ENCODE measurements at regions not wholly inside any gene's neighbourhood (a gene's known extent, or its start where the extent isn't known, plus 50 kb on each side); places are given as distances from the start of the nearest gene placed in this dataset.

GRCh38 chr15:38090223-38090622 is 155.8 kb downstream of the TMCO5A start:
- Histone ChIP-seq H4K20me1 (ENCODE audit: insufficient read depth, poor library complexity, severe bottlenecking) (no peaks in the 10 kb centered on the region), H3K36me3 (replicated peaks; ENCODE audit: insufficient read depth, low read depth) (no peaks in the 10 kb centered on the region), H3K9me2 (replicated peaks; ENCODE audit: insufficient read depth) (no peaks in the 10 kb centered on the region), H3K27ac (no peak overlapping the region), H2AFZ (no peak overlapping the region), H3K79me2 (no peaks in the 10 kb centered on the region), H3K4me2 (no peak overlapping the region), H3K4me3 (no peak overlapping the region), H3K9me3 (ENCODE audit: low read depth) (no peaks in the 10 kb centered on the region), H3K4me1 (ENCODE audit: insufficient read depth) (no peaks in the 10 kb centered on the region), H3K27me3 (no peaks in the 10 kb centered on the region)
- no peak for DNase-seq (ENCODE audit: low spot score)
- TF ChIP-seq EZH2 (IDR thresholded peaks at IDR 0.05; ENCODE audit: borderline replicate concordance) (no peak), CTCF (IDR thresholded peaks at IDR 0.05; ENCODE audit: poor library complexity) (no peak), EZH2phosphoT487 (IDR thresholded peaks at IDR 0.05; ENCODE audit: low read depth, severe bottlenecking, unreplicated experiment) (no peak)
- WGBS (ENCODE audit: low lambda C conversion rate, missing lambda C conversion rate) = 93% methylated on average over 4 of the region's 4 CpGs

GRCh38 chr15:38090678-38091077 is 156.2 kb downstream of the TMCO5A start:
- Histone ChIP-seq H3K27ac (no peak overlapping the region), H3K4me2 (no peak overlapping the region), H3K36me3 (replicated peaks; ENCODE audit: insufficient read depth, low read depth) (no peaks in the 10 kb centered on the region), H2AFZ (no peak overlapping the region), H3K79me2 (no peaks in the 10 kb centered on the region), H3K4me1 (ENCODE audit: insufficient read depth) (no peaks in the 10 kb centered on the region), H3K9me3 (ENCODE audit: low read depth) (no peaks in the 10 kb centered on the region), H3K4me3 (no peak overlapping the region), H4K20me1 (ENCODE audit: insufficient read depth, poor library complexity, severe bottlenecking) (no peaks in the 10 kb centered on the region), H3K27me3 (no peaks in the 10 kb centered on the region), H3K9me2 (replicated peaks; ENCODE audit: insufficient read depth) (no peaks in the 10 kb centered on the region)
- no peak for DNase-seq (ENCODE audit: low spot score)
- no peak for TF ChIP-seq EZH2phosphoT487 (IDR thresholded peaks at IDR 0.05; ENCODE audit: low read depth, severe bottlenecking, unreplicated experiment)
- no peak for TF ChIP-seq EZH2 (IDR thresholded peaks at IDR 0.05; ENCODE audit: borderline replicate concordance)
- no peak for TF ChIP-seq CTCF (IDR thresholded peaks at IDR 0.05; ENCODE audit: poor library complexity)
- WGBS (ENCODE audit: low lambda C conversion rate, missing lambda C conversion rate) = 64% methylated on average over 3 of the region's 3 CpGs

DNA sequence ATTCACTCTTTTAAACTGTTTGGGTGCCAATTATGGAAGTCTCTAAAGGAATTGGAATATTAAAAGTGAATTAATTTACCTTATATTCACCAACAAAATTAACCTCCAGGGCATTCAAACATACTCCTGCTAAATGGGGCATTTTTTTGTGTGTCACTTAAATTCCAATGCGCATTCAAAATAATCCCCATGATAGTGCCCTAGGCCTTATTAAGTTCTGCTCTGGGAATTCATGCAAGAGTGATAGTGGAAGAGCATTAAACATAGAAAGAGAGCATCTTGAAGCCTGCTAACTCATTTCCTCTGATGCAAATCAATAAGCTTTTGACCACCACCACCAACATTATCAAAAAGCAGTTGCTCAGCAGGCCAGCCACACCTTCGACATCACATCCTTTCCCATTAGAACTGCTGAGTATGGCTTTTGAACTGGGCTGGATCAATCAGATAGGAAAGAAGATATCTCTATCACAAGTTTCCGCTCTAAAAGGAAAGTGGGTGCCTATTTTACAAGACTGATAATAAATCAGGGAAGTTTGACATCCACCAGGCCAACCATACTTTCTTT is 156.7 kb downstream of the TMCO5A start:
- H3K36me3 ChIP-seq (replicated peaks; ENCODE audit: insufficient read depth, low read depth) = no peaks in the 10 kb centered on the region
- DNase-seq (ENCODE audit: low spot score) = no peak
- no peak overlapping the region for H3K4me3 ChIP-seq
- 90% methylated on average over 3 of the region's 3 CpGs for WGBS (ENCODE audit: low lambda C conversion rate, missing lambda C conversion rate)
- no peak overlapping the region for H2AFZ ChIP-seq
- no peaks in the 10 kb centered on the region for H4K20me1 ChIP-seq (ENCODE audit: insufficient read depth, poor library complexity, severe bottlenecking)
- no peaks in the 10 kb centered on the region for H3K4me1 ChIP-seq (ENCODE audit: insufficient read depth)
- H3K4me2 ChIP-seq = no peak overlapping the region
- H3K9me2 ChIP-seq (replicated peaks; ENCODE audit: insufficient read depth) = no peaks in the 10 kb centered on the region
- H3K27me3 ChIP-seq = no peaks in the 10 kb centered on the region
- no peaks in the 10 kb centered on the region for H3K9me3 ChIP-seq (ENCODE audit: low read depth)
- H3K27ac ChIP-seq = no peak overlapping the region
- no peaks in the 10 kb centered on the region for H3K79me2 ChIP-seq
- TF ChIP-seq CTCF (IDR thresholded peaks at IDR 0.05; ENCODE audit: poor library complexity) (no peak), EZH2 (IDR thresholded peaks at IDR 0.05; ENCODE audit: borderline replicate concordance) (no peak)

GRCh38 chr15:38093931-38094330 is 158.7 kb upstream of the SPRED1 start:
- 92% methylated on average over 7 of the region's 7 CpGs for WGBS (ENCODE audit: low lambda C conversion rate, missing lambda C conversion rate)
- Histone ChIP-seq H3K4me2 (no peak overlapping the region), H3K4me1 (ENCODE audit: insufficient read depth) (no peaks in the 10 kb centered on the region), H3K27ac (no peak overlapping the region), H3K79me2 (no peaks in the 10 kb centered on the region), H3K9me2 (replicated peaks; ENCODE audit: insufficient read depth) (no peaks in the 10 kb centered on the region), H4K20me1 (ENCODE audit: insufficient read depth, poor library complexity, severe bottlenecking) (no peaks in the 10 kb centered on the region), H3K36me3 (replicated peaks; ENCODE audit: insufficient read depth, low read depth) (no peaks in the 10 kb centered on the region), H3K4me3 (no peak overlapping the region), H3K9me3 (ENCODE audit: low read depth) (no peaks in the 10 kb centered on the region), H3K27me3 (no peaks in the 10 kb centered on the region), H2AFZ (no peak overlapping the region)
- TF ChIP-seq CTCF (IDR thresholded peaks at IDR 0.05; ENCODE audit: poor library complexity) (no peak), EZH2 (IDR thresholded peaks at IDR 0.05; ENCODE audit: borderline replicate concordance) (no peak), EZH2phosphoT487 (IDR thresholded peaks at IDR 0.05; ENCODE audit: low read depth, severe bottlenecking, unreplicated experiment) (no peak)
- DNase-seq (ENCODE audit: low spot score) = no peak
